SK-N-SH treated with all-trans-retinoic acid at 6 μM for 48 hours (cell line): ENCODE measurements at regions not wholly inside any gene's neighbourhood (a gene's known extent, or its start where the extent isn't known, plus 50 kb on each side); places are given as distances from the start of the nearest gene placed in this dataset.

Source experiments
- BACH2 ChIP-seq: fragments of 250-450 bp; sonication (Bioruptor Pico); IDR thresholded peaks from 2 replicates; pipeline ENCODE4 v1.9.0; 2021; ENCODE audit warnings: mild to moderate bottlenecking, borderline replicate concordance
- CSDC2 ChIP-seq: fragments of 250-450 bp; sonication (Bioruptor Pico); IDR thresholded peaks from 2 replicates; pipeline ENCODE4 v1.5.0; 2020; ENCODE audit warnings: mild to moderate bottlenecking, moderate library complexity
- GLIS3 ChIP-seq: fragments of 250-450 bp; sonication (Bioruptor Pico); IDR thresholded peaks from 2 replicates; pipeline ENCODE4 v1.5.0; 2020; ENCODE audit warnings: mild to moderate bottlenecking, moderate library complexity
- OSR1 ChIP-seq: fragments of 250-450 bp; sonication (Bioruptor Pico); IDR thresholded peaks from 2 replicates; pipeline ENCODE4 v1.8.0; 2022; ENCODE audit warnings: moderate library complexity, mild to moderate bottlenecking, inconsistent platforms
- RARB ChIP-seq: fragments of 250-450 bp; sonication (Bioruptor Pico); IDR thresholded peaks from 2 replicates; pipeline ENCODE4 v1.8.0; 2021; ENCODE audit warnings: mild to moderate bottlenecking, moderate library complexity
- TOX ChIP-seq: fragments of 250-450 bp; sonication (Bioruptor Pico); IDR thresholded peaks from 2 replicates; pipeline ENCODE4 v1.8.0; 2021; ENCODE audit warnings: mild to moderate bottlenecking, moderate library complexity, borderline replicate concordance
- ZFP3 ChIP-seq: fragments of 250-450 bp; sonication (Bioruptor Pico); IDR thresholded peaks from 2 replicates; pipeline ENCODE4 v1.5.0; 2020; ENCODE audit warnings: mild to moderate bottlenecking, moderate library complexity
- ZFP30 ChIP-seq: fragments of 450-650 bp; formaldehyde crosslinking; IDR thresholded peaks from 2 replicates; pipeline ENCODE4 v1.5.0; 2022; ENCODE audit warnings: mild to moderate bottlenecking, moderate library complexity
- ZNF565 ChIP-seq: fragments of 450-650 bp; formaldehyde crosslinking; conservative IDR thresholded peaks from 2 replicates; pipeline ENCODE4 v1.5.0; 2020; ENCODE audit warnings: low read depth, mild to moderate bottlenecking, moderate library complexity
- ZNF70 ChIP-seq: fragments of 450-650 bp; formaldehyde crosslinking; IDR thresholded peaks from 2 replicates; pipeline ENCODE4 v1.5.0; 2020; ENCODE audit warnings: mild to moderate bottlenecking, moderate library complexity
- TF ChIP-seq, protein P1 (sequence below): fragments of 250-450 bp; sonication (Bioruptor Pico); IDR thresholded peaks from 2 replicates; pipeline ENCODE4 v1.8.0; 2020; ENCODE audit warnings: mild to moderate bottlenecking, moderate library complexity, borderline replicate concordance
- TF ChIP-seq, protein P2 (sequence below): fragments of 250-450 bp; sonication (Bioruptor Pico); IDR thresholded peaks from 2 replicates; pipeline ENCODE4 v1.5.1; 2020; ENCODE audit warnings: low read depth, mild to moderate bottlenecking, moderate library complexity

DNA sequence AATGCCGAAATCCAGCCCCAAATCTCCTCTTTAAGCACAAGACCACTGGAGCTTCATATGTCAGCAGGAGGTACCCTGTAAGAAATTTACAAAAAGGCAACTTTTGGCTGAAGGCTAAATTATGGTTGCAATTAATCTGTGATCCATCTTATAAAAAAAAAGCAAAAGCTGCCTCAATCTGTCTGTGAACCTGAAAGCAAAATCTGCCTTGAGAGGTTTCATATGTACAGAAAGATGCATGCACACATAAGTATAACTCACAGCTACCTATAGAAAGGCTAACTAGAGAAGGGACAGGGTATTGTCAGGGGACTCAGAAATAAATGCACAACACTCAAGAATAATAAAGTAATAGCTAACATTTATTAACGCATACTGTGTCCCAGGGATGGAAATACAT is 964.2 kb upstream of the ADGRL2 start:
- TF ChIP-seq, protein P1, sequence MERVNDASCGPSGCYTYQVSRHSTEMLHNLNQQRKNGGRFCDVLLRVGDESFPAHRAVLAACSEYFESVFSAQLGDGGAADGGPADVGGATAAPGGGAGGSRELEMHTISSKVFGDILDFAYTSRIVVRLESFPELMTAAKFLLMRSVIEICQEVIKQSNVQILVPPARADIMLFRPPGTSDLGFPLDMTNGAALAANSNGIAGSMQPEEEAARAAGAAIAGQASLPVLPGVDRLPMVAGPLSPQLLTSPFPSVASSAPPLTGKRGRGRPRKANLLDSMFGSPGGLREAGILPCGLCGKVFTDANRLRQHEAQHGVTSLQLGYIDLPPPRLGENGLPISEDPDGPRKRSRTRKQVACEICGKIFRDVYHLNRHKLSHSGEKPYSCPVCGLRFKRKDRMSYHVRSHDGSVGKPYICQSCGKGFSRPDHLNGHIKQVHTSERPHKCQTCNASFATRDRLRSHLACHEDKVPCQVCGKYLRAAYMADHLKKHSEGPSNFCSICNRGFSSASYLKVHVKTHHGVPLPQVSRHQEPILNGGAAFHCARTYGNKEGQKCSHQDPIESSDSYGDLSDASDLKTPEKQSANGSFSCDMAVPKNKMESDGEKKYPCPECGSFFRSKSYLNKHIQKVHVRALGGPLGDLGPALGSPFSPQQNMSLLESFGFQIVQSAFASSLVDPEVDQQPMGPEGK (CRISPR knock-in tag), result no peak
- TF ChIP-seq OSR1 (CRISPR knock-in tag) (no peak), BACH2 (no peak), ZFP30 (no peak), RARB (CRISPR knock-in tag) (no peak), GLIS3 (CRISPR knock-in tag) (no peak), CSDC2 (CRISPR knock-in tag) (no peak), ZNF565 (CRISPR knock-in tag) (no peak), ZFP3 (CRISPR knock-in tag) (no peak), ZNF70 (CRISPR knock-in tag) (no peak), TOX (CRISPR knock-in tag) (no peak)
- TF ChIP-seq, protein P2, sequence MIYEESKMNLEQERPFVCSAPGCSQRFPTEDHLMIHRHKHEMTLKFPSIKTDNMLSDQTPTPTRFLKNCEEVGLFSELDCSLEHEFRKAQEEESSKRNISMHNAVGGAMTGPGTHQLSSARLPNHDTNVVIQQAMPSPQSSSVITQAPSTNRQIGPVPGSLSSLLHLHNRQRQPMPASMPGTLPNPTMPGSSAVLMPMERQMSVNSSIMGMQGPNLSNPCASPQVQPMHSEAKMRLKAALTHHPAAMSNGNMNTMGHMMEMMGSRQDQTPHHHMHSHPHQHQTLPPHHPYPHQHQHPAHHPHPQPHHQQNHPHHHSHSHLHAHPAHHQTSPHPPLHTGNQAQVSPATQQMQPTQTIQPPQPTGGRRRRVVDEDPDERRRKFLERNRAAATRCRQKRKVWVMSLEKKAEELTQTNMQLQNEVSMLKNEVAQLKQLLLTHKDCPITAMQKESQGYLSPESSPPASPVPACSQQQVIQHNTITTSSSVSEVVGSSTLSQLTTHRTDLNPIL (CRISPR knock-in tag), result no peak
